Adrenal gland (tissue), 5 donors: ENCODE measurements at regions not wholly inside any gene's neighbourhood (a gene's known extent, or its start where the extent isn't known, plus 50 kb on each side); places are given as distances from the start of the nearest gene placed in this dataset.

Experiments
- CTCF ChIP-seq, 6 experiments: fragments of 450-650 bp in 4 of 6; fragments of 200-600 bp in 2 of 6; sonication (generic) in 1 of 6; IDR thresholded peaks; 1 replicate in 5 of 6; 2 replicates in 1 of 6; pipeline versions ENCODE4 v1.5.1 to v1.8.0; 2016 to 2021; ENCODE audit warnings: antibody characterized with exemption in 6 of 6, mild to moderate bottlenecking in 2 of 6, moderate library complexity in 1 of 6
- POLR2A ChIP-seq, 2 donors: fragments of 450-650 bp; IDR thresholded peaks; one replicate each; pipeline ENCODE4 v1.6.1; 2017; ENCODE audit warnings: antibody characterized with exemption in 2 of 2, mild to moderate bottlenecking in 2 of 2, moderate library complexity in 1 of 2
- donor health status: DM: no; HTN: no; CAD: no.

GRCh38 chr3:72323773-72324172 is 524.5 kb downstream of the SHQ1 start:
- TF ChIP-seq CTCF (IDR thresholded peaks at IDR 0.05), result no peak
- TF ChIP-seq POLR2A (IDR thresholded peaks at IDR 0.05), result no peak
